ENCODE measurements at regions not wholly inside any gene's neighbourhood (a gene's known extent, or its start where the extent isn't known, plus 50 kb on each side); places are given as distances from the start of the nearest gene placed in this dataset.

GRCh38 chr20:48486065-48486464 is 341.7 kb downstream of the PREX1 start:
- TF ChIP-seq, protein P1, sequence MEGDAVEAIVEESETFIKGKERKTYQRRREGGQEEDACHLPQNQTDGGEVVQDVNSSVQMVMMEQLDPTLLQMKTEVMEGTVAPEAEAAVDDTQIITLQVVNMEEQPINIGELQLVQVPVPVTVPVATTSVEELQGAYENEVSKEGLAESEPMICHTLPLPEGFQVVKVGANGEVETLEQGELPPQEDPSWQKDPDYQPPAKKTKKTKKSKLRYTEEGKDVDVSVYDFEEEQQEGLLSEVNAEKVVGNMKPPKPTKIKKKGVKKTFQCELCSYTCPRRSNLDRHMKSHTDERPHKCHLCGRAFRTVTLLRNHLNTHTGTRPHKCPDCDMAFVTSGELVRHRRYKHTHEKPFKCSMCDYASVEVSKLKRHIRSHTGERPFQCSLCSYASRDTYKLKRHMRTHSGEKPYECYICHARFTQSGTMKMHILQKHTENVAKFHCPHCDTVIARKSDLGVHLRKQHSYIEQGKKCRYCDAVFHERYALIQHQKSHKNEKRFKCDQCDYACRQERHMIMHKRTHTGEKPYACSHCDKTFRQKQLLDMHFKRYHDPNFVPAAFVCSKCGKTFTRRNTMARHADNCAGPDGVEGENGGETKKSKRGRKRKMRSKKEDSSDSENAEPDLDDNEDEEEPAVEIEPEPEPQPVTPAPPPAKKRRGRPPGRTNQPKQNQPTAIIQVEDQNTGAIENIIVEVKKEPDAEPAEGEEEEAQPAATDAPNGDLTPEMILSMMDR (conservative IDR thresholded peaks at IDR 0.05; ENCODE audit: low read depth, low read length), result no peak
- TF ChIP-seq EZH2 (IDR thresholded peaks at IDR 0.05; ENCODE audit: borderline replicate concordance, low read depth, low read length, poor library complexity, severe bottlenecking), result no peak

All from A673 (cell line).